SH-SY5Y (cell line): ENCODE measurements at regions not wholly inside any gene's neighbourhood (a gene's known extent, or its start where the extent isn't known, plus 50 kb on each side); places are given as distances from the start of the nearest gene placed in this dataset.

Source experiments
- GATA2 ChIP-seq: IDR thresholded peaks from 2 replicates; pipeline ENCODE4 v1.6.1; 2011; ENCODE audit warnings: mild to moderate bottlenecking, low read depth, low read length
- GATA3 ChIP-seq: IDR thresholded peaks from 2 replicates; pipeline ENCODE4 v1.6.1; 2011; ENCODE audit warnings: low read depth, mild to moderate bottlenecking, low read length, moderate library complexity

DNA sequence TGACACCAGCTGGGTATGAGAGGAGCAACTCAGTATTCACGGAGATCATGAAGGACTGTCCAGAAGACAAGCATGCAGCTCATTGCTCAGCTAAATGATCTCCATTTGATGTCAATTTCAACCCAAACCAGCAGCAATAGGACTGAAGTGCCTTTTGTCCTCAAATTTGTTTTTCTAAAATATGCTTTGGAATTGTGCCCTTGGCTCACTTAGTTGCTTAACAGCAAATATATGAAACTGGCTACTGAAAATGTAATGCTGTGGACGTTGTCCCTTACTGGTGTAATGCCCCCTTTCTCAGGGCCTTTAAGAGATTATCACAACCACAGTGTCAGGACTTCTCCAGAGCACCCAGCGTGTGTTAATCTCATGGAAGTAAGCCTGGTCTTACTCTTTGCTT lies 236.2 kb downstream of the SKIDA1 start:
- TF ChIP-seq GATA2 (no peak), GATA3 (no peak)
